Right lobe of liver (tissue), 6 donors: ENCODE measurements at regions not wholly inside any gene's neighbourhood (a gene's known extent, or its start where the extent isn't known, plus 50 kb on each side); places are given as distances from the start of the nearest gene placed in this dataset.

Experiments used
- ATAC-seq, 4 donors: fragments of 200-7000 bp; cut with Tn5 transposase; one replicate each; pipeline ENCODE4 v1.9.1; 2020; ENCODE audit warnings: mild to moderate bottlenecking in 4 of 4, moderate library complexity in 4 of 4
- DNase-seq, 3 donors: peaks; one replicate each; pipeline ENCODE4 v3.0.0-alpha.2; 2020
- H3K27ac ChIP-seq, 3 donors: fragments of 200-600 bp; one replicate each; pipeline ENCODE4 v1.8.0; 2022
- H3K27me3 ChIP-seq, 2 donors: fragments of 200-600 bp; one replicate each; pipeline ENCODE4 v1.8.0; 2022
- H3K36me3 ChIP-seq, 4 donors: fragments of 200-600 bp; sonication (generic) in 1 of 4; one replicate each; pipeline versions ENCODE4 v1.5.1 to v1.8.0; 2017 to 2022; ENCODE audit warnings: control low read depth in 1 of 4
- H3K4me1 ChIP-seq, 4 donors: fragments of 200-600 bp; sonication (generic) in 1 of 4; one replicate each; pipeline versions ENCODE4 v1.5.1 to v1.8.0; 2017 to 2022; ENCODE audit warnings: control low read depth in 1 of 4
- H3K4me3 ChIP-seq, 3 donors: fragments of 200-600 bp; one replicate each; pipeline ENCODE4 v1.8.0; 2022
- H3K9me3 ChIP-seq, 4 donors: fragments of 200-600 bp; sonication (generic) in 1 of 4; one replicate each; pipeline versions ENCODE4 v1.5.1 to v1.8.0; 2017 to 2022; ENCODE audit warnings: control low read depth in 1 of 4
- CTCF ChIP-seq, 4 donors: fragments of 200-600 bp in 3 of 4; fragments of 450-650 bp in 1 of 4; IDR thresholded peaks; one replicate each; pipeline versions ENCODE4 v1.5.1 to v1.8.0; 2016 to 2022; ENCODE audit warnings: antibody characterized with exemption in 4 of 4, mild to moderate bottlenecking in 2 of 4
- POLR2A ChIP-seq: fragments of 450-650 bp; IDR thresholded peaks from one replicate; pipeline ENCODE4 v1.6.1; 2017; ENCODE audit warnings: antibody characterized with exemption, mild to moderate bottlenecking
- WGBS: methylation state at CpG from one replicate; pipeline ENCODE4 v1.1.6; 2018; ENCODE audit warnings: low coverage, low lambda C conversion rate; ENCODE audit not compliant: insufficient coverage; ENCODE audit errors: missing lambda C conversion rate; 5-methylcytosine and 5-hydroxymethylcytosine counted together
- intact Hi-C, 2 donors: fragments of 100-400 bp; cut with DNase I; formaldehyde crosslinking; loops; one replicate each; pipeline versions ENCODE4 v1.11.2 to v1.14.1; 2022
- donor health status: DM: no; HTN: yes; CAD: no.
- donor health status: DM: no; HTN: no; CAD: no.
- donor health status: DM: no; HTN: no; CAD: no.
- donor health status: DM: no; HTN: yes; CAD: no.
- donor health status: DM: no; HTN: yes; CAD: no.

- no peak for TF ChIP-seq CTCF (IDR thresholded peaks at IDR 0.05)
- TF ChIP-seq POLR2A: no peak
- H3K27me3 ChIP-seq: no peaks in the 10 kb centered on the region
- H3K9me3 ChIP-seq: no peaks in the 10 kb centered on the region
- H3K4me3 ChIP-seq: no peak overlapping the region
- DNase-seq (no peak), ATAC-seq (no peak)
- H3K27ac ChIP-seq: no peak overlapping the region
- H3K4me1 ChIP-seq: no peaks in the 10 kb centered on the region
- H3K36me3 ChIP-seq: no peaks in the 10 kb centered on the region
- intact Hi-C loops: no loop called here
Measured at GRCh38 chr18:67117804-67118203, 398.7 kb downstream of the DSEL start.

GRCh38 chr18:67109535-67109934 lies 407.0 kb downstream of the DSEL start:
- peaks cover 0 to 10% (median 0%) of the 10 kb centered on the region in 4 donors for H3K4me1 ChIP-seq
- no peak for TF ChIP-seq CTCF (IDR thresholded peaks at IDR 0.05)
- no peak for TF ChIP-seq POLR2A
- no peaks in the 10 kb centered on the region for H3K9me3 ChIP-seq
- DNase-seq (no peak), ATAC-seq (peak in 2 of 4 donors; percentile 21 to 34)
- H3K27me3 ChIP-seq: no peaks in the 10 kb centered on the region
- no peak overlapping the region for H3K27ac ChIP-seq
- H3K36me3 ChIP-seq: no peaks in the 10 kb centered on the region
- intact Hi-C loops: loop anchor here in 1 of 2 donors (10.0 kb wide), 1 partner anchor 95 kb away; no protein-coding TSS in a partner anchor
- WGBS: 45% methylated on average over 1 of the region's 1 CpG
- no peak overlapping the region for H3K4me3 ChIP-seq

- intact Hi-C loops: loop anchor here in 1 of 2 donors (10.0 kb wide), 1 partner anchor 96 kb away; no protein-coding TSS in a partner anchor
- H3K27me3 ChIP-seq: no peaks in the 10 kb centered on the region
- ATAC-seq: peak; percentile 72 to 80 (median 74)
- no peak overlapping the region for H3K4me3 ChIP-seq
- H3K27ac ChIP-seq: no peak overlapping the region
- whole genome bisulfite sequencing: 35% methylated on average over 3 of the region's 3 CpGs
- H3K4me1 ChIP-seq: peaks cover 0 to 10% (median 0%) of the 10 kb centered on the region in 4 donors
- H3K36me3 ChIP-seq: no peaks in the 10 kb centered on the region
- no peaks in the 10 kb centered on the region for H3K9me3 ChIP-seq
- no peak for DNase-seq
- no peak for TF ChIP-seq POLR2A
- no peak for TF ChIP-seq CTCF (IDR thresholded peaks at IDR 0.05)
Measured at GRCh38 chr18:67108894-67109293, 407.6 kb downstream of the DSEL start.

GRCh38 chr18:67104700-67105284 lies 411.7 kb downstream of the DSEL start:
- Histone ChIP-seq H3K27ac (no peak overlapping the region), H3K9me3 (no peaks in the 10 kb centered on the region), H3K4me1 (peaks cover 0 to 10% (median 0%) of the 10 kb centered on the region in 4 donors), H3K36me3 (no peaks in the 10 kb centered on the region), H3K27me3 (no peaks in the 10 kb centered on the region), H3K4me3 (no peak overlapping the region)
- TF ChIP-seq CTCF (IDR thresholded peaks at IDR 0.05): peak; percentile 71 to 86 (median 83)
- no peak for TF ChIP-seq POLR2A
- 20% methylated on average over 7 of the region's 7 CpGs for WGBS
- ATAC-seq (peak; percentile 98 to 100 (median 100)), DNase-seq (peak; percentile 65 to 79 (median 68))
- intact Hi-C loops: loop anchor here in 1 of 2 donors (10.0 kb wide), 1 partner anchor 100 kb away; no protein-coding TSS in a partner anchor
